Activated T-cell treated with anti-CD3 and anti-CD28 coated beads for 24 hours (primary cell): ENCODE measurements at regions not wholly inside any gene's neighbourhood (a gene's known extent, or its start where the extent isn't known, plus 50 kb on each side); places are given as distances from the start of the nearest gene placed in this dataset.
"Not testable (repeated sequence)": the region's sequence is repeated elsewhere in the genome, so short reads cannot be mapped to it uniquely, and the experiment has no call there.

ENCODE experiments used
- DNase-seq: peaks from one replicate; pipeline ENCODE4 v3.0.0-alpha.2; 2020; ENCODE audit warnings: low read depth

GRCh38 chr21:28522014-28522799 lies 470.5 kb downstream of the LTN1 start:
- DNase-seq = no peak

GRCh38 chr21:28518630-28519029 lies 474.0 kb downstream of the LTN1 start:
- no peak for DNase-seq

GRCh38 chr21:28516991-28517592 lies 475.6 kb downstream of the LTN1 start:
- peak; percentile 39 for DNase-seq

GRCh38 chr21:28516021-28516420 lies 476.7 kb downstream of the LTN1 start:
- no peak for DNase-seq

GRCh38 chr21:28513428-28513827 lies 479.2 kb downstream of the LTN1 start:
- no peak for DNase-seq

- no peak for DNase-seq
Measured at GRCh38 chr21:28509031-28509430, 483.6 kb downstream of the LTN1 start.

GRCh38 chr21:28508126-28508525 lies 484.6 kb downstream of the LTN1 start:
- DNase-seq = no peak

- DNase-seq = no peak
Measured at GRCh38 chr21:28496517-28496916, 496.2 kb downstream of the LTN1 start.

GRCh38 chr21:28492127-28492526 lies 500.6 kb downstream of the LTN1 start:
- no peak for DNase-seq

- DNase-seq = no peak
Measured at GRCh38 chr21:28489821-28490350, 502.8 kb downstream of the LTN1 start.

GRCh38 chr21:28489162-28489561 lies 503.5 kb downstream of the LTN1 start:
- DNase-seq = no peak

- no peak for DNase-seq
Measured at GRCh38 chr21:28487455-28488070, 505.1 kb downstream of the LTN1 start.

- no peak for DNase-seq
Measured at GRCh38 chr21:28485301-28486022, 507.2 kb downstream of the LTN1 start.

GRCh38 chr21:28483301-28484035 lies 509.2 kb downstream of the LTN1 start:
- no peak for DNase-seq

- DNase-seq = no peak
Measured at GRCh38 chr21:28482657-28483056, 510.0 kb downstream of the LTN1 start.

- no peak for DNase-seq
Measured at GRCh38 chr21:28480470-28480869, 512.2 kb downstream of the LTN1 start.

GRCh38 chr21:28473530-28474220 lies 519.0 kb downstream of the LTN1 start:
- DNase-seq = no peak

- DNase-seq = not testable (repeated sequence)
Measured at GRCh38 chr21:28472543-28472942, 520.1 kb downstream of the LTN1 start.

- DNase-seq = no peak
Measured at GRCh38 chr21:28464988-28465387, 527.7 kb downstream of the LTN1 start.

GRCh38 chr21:28464095-28464494 lies 528.6 kb downstream of the LTN1 start:
- no peak for DNase-seq

GRCh38 chr21:28459193-28459592 lies 533.5 kb downstream of the LTN1 start:
- DNase-seq = no peak
